CD14-positive monocyte (primary cell): ENCODE measurements at regions not wholly inside any gene's neighbourhood (a gene's known extent, or its start where the extent isn't known, plus 50 kb on each side); places are given as distances from the start of the nearest gene placed in this dataset.

Experiments
- DNase-seq, 3 donors: peaks; one replicate each; pipeline ENCODE4 v3.0.0-alpha.2; 2011 to 2022
- H2AFZ ChIP-seq: 2 replicates; pipeline ENCODE4 v1.6.0; 2012; ENCODE audit warnings: mild to moderate bottlenecking, low read depth, low read length, inconsistent platforms; ENCODE audit not compliant: insufficient read depth, poor library complexity, severe bottlenecking
- H3K27ac ChIP-seq, 2 donors: 1 replicate in 1 of 2; 2 replicates in 1 of 2; pipeline ENCODE4 v1.5.1; 2012 to 2013; ENCODE audit warnings: low read length in 2 of 2, control low read depth in 1 of 2, inconsistent platforms in 1 of 2, low read depth in 1 of 2, mild to moderate bottlenecking in 1 of 2
- H3K27me3 ChIP-seq, 2 donors: one replicate each; pipeline versions ENCODE4 v1.6.0 to v1.6.1; 2011 to 2013; ENCODE audit warnings: low read length in 2 of 2; ENCODE audit not compliant: control insufficient read depth in 2 of 2, insufficient read depth in 2 of 2
- H3K36me3 ChIP-seq, 2 donors: replicated peaks in 1 of 2; 1 replicate in 1 of 2; 2 replicates in 1 of 2; pipeline versions ENCODE4 v1.5.1 to v1.6.1; 2012 to 2013; ENCODE audit warnings: low read length in 2 of 2, control low read depth in 1 of 2, inconsistent platforms in 1 of 2, mild to moderate bottlenecking in 1 of 2; ENCODE audit not compliant: insufficient read depth in 2 of 2, control insufficient read depth in 1 of 2
- H3K4me1 ChIP-seq, 2 donors: 1 replicate in 1 of 2; 2 replicates in 1 of 2; pipeline versions ENCODE4 v1.5.1 to v1.6.1; 2012 to 2013; ENCODE audit warnings: low read length in 2 of 2, control low read depth in 1 of 2, inconsistent platforms in 1 of 2, mild to moderate bottlenecking in 1 of 2, moderate library complexity in 1 of 2; ENCODE audit not compliant: insufficient read depth in 2 of 2, control insufficient read depth in 1 of 2
- H3K4me2 ChIP-seq: replicated peaks from 2 replicates; pipeline ENCODE3; 2012; ENCODE audit warnings: low read length, moderate library complexity, mild to moderate bottlenecking; ENCODE audit not compliant: poor library complexity, severe bottlenecking; ENCODE audit errors: extremely low read depth
- H3K4me3 ChIP-seq, 3 experiments: fragments of 200-600 bp in 1 of 3; sonication (generic) in 1 of 3; replicated peaks in 1 of 3; 1 replicate in 2 of 3; 2 replicates in 1 of 3; pipeline ENCODE4 v1.5.1; 2011 to 2013; ENCODE audit warnings: low read length in 3 of 3, mild to moderate bottlenecking in 3 of 3, control low read depth in 2 of 3, low read depth in 2 of 3, inconsistent platforms in 1 of 3, moderate library complexity in 1 of 3
- H3K79me2 ChIP-seq: 2 replicates; pipeline ENCODE4 v1.6.0; 2012; ENCODE audit warnings: mild to moderate bottlenecking, control low read depth, inconsistent platforms, low read length, moderate library complexity; ENCODE audit not compliant: insufficient read depth
- H3K9ac ChIP-seq: 2 replicates; pipeline ENCODE4 v1.6.0; 2017; ENCODE audit warnings: low read length, mild to moderate bottlenecking; ENCODE audit not compliant: insufficient read depth, poor library complexity, severe bottlenecking
- H3K9me3 ChIP-seq, 2 donors: replicated peaks in 1 of 2; 1 replicate in 1 of 2; 2 replicates in 1 of 2; pipeline versions ENCODE4 v1.5.1 to v1.6.1; 2012 to 2013; ENCODE audit warnings: low read length in 2 of 2, control low read depth in 1 of 2; ENCODE audit not compliant: control insufficient read depth in 1 of 2, insufficient read depth in 1 of 2
- H4K20me1 ChIP-seq: 2 replicates; pipeline ENCODE4 v1.6.0; 2012; ENCODE audit warnings: mild to moderate bottlenecking, low read length, control low read depth, moderate library complexity; ENCODE audit not compliant: insufficient read depth
- H3K27ac Mint-ChIP-seq, 7 donors: one replicate each; pipeline ENCODE4 v1.8.0; 2020; ENCODE audit warnings: mild to moderate bottlenecking in 7 of 7, mixed read lengths in 7 of 7, moderate library complexity in 6 of 7, inconsistent platforms in 2 of 7
- H3K27me3 Mint-ChIP-seq, 3 donors: one replicate each; pipeline ENCODE4 v1.8.0; 2021 to 2022; ENCODE audit warnings: low read depth in 3 of 3, mild to moderate bottlenecking in 3 of 3, mixed read lengths in 3 of 3, moderate library complexity in 3 of 3, inconsistent platforms in 1 of 3
- H3K36me3 Mint-ChIP-seq, 2 donors: one replicate each; pipeline ENCODE4 v1.8.0; 2020; ENCODE audit warnings: mixed read lengths in 2 of 2, inconsistent platforms in 1 of 2, mild to moderate bottlenecking in 1 of 2
- H3K4me1 Mint-ChIP-seq: one replicate; pipeline ENCODE4 v1.8.0; 2020; ENCODE audit warnings: mild to moderate bottlenecking, mixed read lengths
- H3K4me3 Mint-ChIP-seq, 2 donors: one replicate each; pipeline ENCODE4 v1.8.0; 2020; ENCODE audit warnings: mild to moderate bottlenecking in 2 of 2, mixed read lengths in 2 of 2, moderate library complexity in 1 of 2
- H3K9me3 Mint-ChIP-seq, 7 donors: one replicate each; pipeline ENCODE4 v1.8.0; 2020 to 2022; ENCODE audit warnings: mixed read lengths in 7 of 7, mild to moderate bottlenecking in 6 of 7, moderate library complexity in 6 of 7, inconsistent platforms in 2 of 7
- CTCF ChIP-seq: fragments of 200-600 bp; IDR thresholded peaks from one replicate; pipeline ENCODE4 v1.8.0; 2022; ENCODE audit warnings: antibody characterized with exemption, mild to moderate bottlenecking
- WGBS: methylation state at CpG from one replicate; pipeline ENCODE4 v1.1.5; 2013; ENCODE audit warnings: missing lambda C conversion rate; ENCODE audit not compliant: insufficient coverage; 5-methylcytosine and 5-hydroxymethylcytosine counted together
- intact Hi-C, 2 donors: fragments of 100-400 bp; cut with micrococcal nuclease; formaldehyde crosslinking; loops; one replicate each; pipeline versions ENCODE4 v1.15.0 to v1.15.1; 2023

DNA sequence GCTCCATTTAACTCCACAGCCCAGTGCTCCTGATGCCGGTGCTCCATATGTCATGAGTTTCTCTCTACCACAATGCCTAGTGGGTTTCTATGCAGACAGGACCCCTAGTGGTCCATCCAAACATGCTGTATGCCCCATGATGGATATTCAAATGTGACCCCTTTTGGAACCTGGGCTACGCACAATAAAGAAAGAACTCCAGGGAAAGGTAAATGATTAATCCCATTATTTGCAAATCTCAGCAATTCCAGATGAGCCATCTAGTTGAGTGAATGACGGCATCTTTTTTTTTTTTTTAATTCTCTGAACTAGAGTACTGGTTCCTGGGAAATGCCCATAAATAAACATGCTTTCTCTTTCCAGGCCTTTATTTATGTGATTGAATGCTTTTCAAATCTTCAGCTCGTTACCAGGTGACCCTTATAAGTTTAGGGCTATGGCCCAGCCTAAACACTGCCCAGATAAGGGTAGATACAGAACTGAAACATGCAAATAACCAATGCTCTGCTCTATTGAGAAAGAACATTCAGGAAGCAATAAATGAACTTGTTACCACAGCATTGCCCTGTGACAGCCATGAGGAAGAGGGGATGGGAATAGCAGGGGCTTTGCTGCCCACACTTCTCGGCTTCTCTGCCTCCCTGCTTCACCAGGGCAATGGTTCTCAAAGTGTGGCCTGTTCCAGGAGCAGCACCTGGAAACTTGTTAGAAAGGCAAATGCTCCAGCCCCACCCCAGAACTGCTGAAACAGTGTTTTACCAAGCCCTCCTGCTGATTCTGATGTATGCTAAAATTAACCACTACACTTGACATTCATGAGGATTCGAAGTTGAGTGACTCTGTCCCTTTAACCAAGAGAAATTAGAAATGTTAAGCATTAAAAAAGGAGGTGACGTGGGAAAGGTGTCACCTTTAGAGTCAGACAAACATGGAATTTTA, 151.7 kb downstream of the SEC16B start:
- Mint-ChIP-seq H3K9me3 (peaks cover 2 to 18% (median 14%) of the 10 kb centered on the region in 7 donors), H3K27me3 (peaks cover 3 to 12% (median 6%) of the 10 kb centered on the region in 3 donors), H3K4me3 (no peak overlapping the region), H3K36me3 (no peaks in the 10 kb centered on the region), H3K27ac (no peak overlapping the region), H3K4me1 (no peaks in the 10 kb centered on the region)
- Histone ChIP-seq H3K4me3 (no peak overlapping the region), H2AFZ (no peak overlapping the region), H3K9ac (no peak overlapping the region), H3K27me3 (no peaks in the 10 kb centered on the region), H3K4me1 (no peaks in the 10 kb centered on the region), H3K27ac (no peak overlapping the region), H3K4me2 (no peak overlapping the region), H3K36me3 (no peaks in the 10 kb centered on the region), H3K9me3 (peaks cover 7 to 8% of the 10 kb centered on the region in 2 donors), H3K79me2 (no peaks in the 10 kb centered on the region), H4K20me1 (no peaks in the 10 kb centered on the region)
- TF ChIP-seq CTCF = no peak
- WGBS = 100% methylated on average over 1 of the region's 7 CpGs
- DNase-seq = no peak
- intact Hi-C loops = no loop called here

DNA sequence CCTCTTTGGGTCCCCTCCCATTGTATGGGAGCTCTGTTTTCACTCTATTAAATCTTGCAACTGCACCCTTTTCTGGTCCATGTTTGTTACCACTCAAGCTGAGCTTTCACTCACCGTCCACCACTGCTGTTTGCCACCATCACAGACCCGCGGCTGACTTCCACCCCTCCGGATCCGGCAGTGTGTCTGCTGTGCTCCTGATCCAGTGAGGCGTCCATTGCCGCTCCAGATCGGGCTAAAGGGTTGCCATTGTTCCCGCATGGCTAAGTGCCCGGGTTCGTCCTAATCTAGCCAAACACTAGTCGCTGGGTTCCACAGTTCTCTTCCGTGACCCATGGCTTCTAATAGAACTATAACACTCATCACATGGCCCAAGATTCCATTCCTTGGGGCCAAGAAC, 157.2 kb downstream of the SEC16B start:
- H3K4me1 Mint-ChIP-seq = no peaks in the 10 kb centered on the region
- no peak overlapping the region for H3K4me3 ChIP-seq
- H3K36me3 Mint-ChIP-seq = no peaks in the 10 kb centered on the region
- H3K9me3 Mint-ChIP-seq = peaks cover 9 to 34% (median 13%) of the 10 kb centered on the region in 7 donors
- no peak for DNase-seq
- peaks cover 0 to 4% (median 0%) of the 10 kb centered on the region in 3 donors for H3K27me3 Mint-ChIP-seq
- H3K79me2 ChIP-seq = no peaks in the 10 kb centered on the region
- peaks cover 8 to 10% of the 10 kb centered on the region in 2 donors for H3K9me3 ChIP-seq
- H3K4me2 ChIP-seq = no peak overlapping the region
- H3K27ac ChIP-seq = no peak overlapping the region
- no peak overlapping the region for H3K9ac ChIP-seq
- no peaks in the 10 kb centered on the region for H3K36me3 ChIP-seq
- 92% methylated on average over 13 of the region's 13 CpGs for WGBS
- intact Hi-C loops = no loop called here
- H2AFZ ChIP-seq = no peak overlapping the region
- H3K4me1 ChIP-seq = no peaks in the 10 kb centered on the region
- no peak overlapping the region for H3K4me3 Mint-ChIP-seq
- H3K27ac Mint-ChIP-seq = no peak overlapping the region
- no peak for TF ChIP-seq CTCF
- no peaks in the 10 kb centered on the region for H3K27me3 ChIP-seq
- H4K20me1 ChIP-seq = no peaks in the 10 kb centered on the region
